ENCODE measurements at regions not wholly inside any gene's neighbourhood (a gene's known extent, or its start where the extent isn't known, plus 50 kb on each side); places are given as distances from the start of the nearest gene placed in this dataset.

DNA sequence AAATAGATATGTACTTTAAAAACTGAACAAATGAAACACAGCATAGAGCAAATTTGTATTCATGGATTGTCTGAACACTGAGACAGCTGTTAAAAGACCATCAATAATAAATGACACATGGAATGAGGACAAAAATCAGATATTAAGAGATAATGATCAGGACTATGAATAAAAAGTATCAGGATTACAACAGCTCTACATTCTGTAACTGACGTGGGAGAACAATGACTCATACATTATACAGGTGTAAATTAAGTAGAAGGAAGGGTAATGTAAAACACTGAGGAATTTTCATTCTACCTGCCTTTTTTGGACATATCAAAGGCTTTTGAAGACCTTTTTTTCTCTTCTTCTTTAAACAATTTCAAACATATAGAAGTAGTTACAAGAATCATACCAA lies 310.9 kb upstream of the ANO3 start:
- Histone ChIP-seq H4K20me1 (ENCODE audit: insufficient read depth, low read length) (no peaks in the 10 kb centered on the region), H3K27me3 (ENCODE audit: insufficient read depth, low read length) (no peaks in the 10 kb centered on the region), H3K9ac (ENCODE audit: low read length) (no peak overlapping the region), H3K9me2 (ENCODE audit: low read depth, low read length) (no peaks in the 10 kb centered on the region), H3K27ac (ENCODE audit: low read depth, low read length, poor library complexity, severe bottlenecking) (no peak overlapping the region), H3K4me2 (ENCODE audit: low read length) (no peak overlapping the region), H2AFZ (ENCODE audit: low read length) (no peak overlapping the region), H3K79me2 (ENCODE audit: insufficient read depth, low read length) (no peaks in the 10 kb centered on the region), H3K36me3 (ENCODE audit: insufficient read depth, low read length) (no peaks in the 10 kb centered on the region), H3F3A (ENCODE audit: insufficient read depth, low read length) (no peaks in the 10 kb centered on the region), H3K4me1 (ENCODE audit: insufficient read depth, low read length, severe bottlenecking) (peaks cover 15% of the 10 kb centered on the region), H3K9me3 (ENCODE audit: low read length) (no peaks in the 10 kb centered on the region), H3K4me3 (ENCODE audit: low read depth, low read length, poor library complexity, severe bottlenecking) (no peak overlapping the region)
- no peak for TF ChIP-seq EZH2 (IDR thresholded peaks at IDR 0.05; ENCODE audit: borderline replicate concordance, low read length)
- TF ChIP-seq, protein P1, sequence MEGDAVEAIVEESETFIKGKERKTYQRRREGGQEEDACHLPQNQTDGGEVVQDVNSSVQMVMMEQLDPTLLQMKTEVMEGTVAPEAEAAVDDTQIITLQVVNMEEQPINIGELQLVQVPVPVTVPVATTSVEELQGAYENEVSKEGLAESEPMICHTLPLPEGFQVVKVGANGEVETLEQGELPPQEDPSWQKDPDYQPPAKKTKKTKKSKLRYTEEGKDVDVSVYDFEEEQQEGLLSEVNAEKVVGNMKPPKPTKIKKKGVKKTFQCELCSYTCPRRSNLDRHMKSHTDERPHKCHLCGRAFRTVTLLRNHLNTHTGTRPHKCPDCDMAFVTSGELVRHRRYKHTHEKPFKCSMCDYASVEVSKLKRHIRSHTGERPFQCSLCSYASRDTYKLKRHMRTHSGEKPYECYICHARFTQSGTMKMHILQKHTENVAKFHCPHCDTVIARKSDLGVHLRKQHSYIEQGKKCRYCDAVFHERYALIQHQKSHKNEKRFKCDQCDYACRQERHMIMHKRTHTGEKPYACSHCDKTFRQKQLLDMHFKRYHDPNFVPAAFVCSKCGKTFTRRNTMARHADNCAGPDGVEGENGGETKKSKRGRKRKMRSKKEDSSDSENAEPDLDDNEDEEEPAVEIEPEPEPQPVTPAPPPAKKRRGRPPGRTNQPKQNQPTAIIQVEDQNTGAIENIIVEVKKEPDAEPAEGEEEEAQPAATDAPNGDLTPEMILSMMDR (IDR thresholded peaks at IDR 0.05; ENCODE audit: low read length): no peak

DNA sequence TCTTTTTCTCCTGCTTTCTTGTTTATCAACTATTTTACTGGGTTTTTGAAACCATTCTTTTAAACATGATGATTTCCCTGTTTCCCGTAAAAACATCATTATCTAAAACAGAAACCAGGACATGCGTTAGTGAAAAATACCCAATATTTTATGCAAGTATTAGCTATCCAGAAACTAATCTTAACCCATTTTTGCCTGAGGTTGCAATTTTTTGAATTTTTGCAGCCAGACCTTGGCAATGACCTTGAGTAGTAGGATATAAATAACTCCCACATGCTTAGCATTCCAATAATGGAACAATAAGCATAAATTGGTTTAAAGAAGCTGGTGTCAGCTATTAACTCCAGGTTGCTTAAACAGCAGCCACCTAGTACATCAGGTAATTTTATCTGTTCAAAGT lies 308.9 kb upstream of the ANO3 start:
- no peak overlapping the region for H2AFZ ChIP-seq (ENCODE audit: low read length)
- H3F3A ChIP-seq (ENCODE audit: insufficient read depth, low read length): no peaks in the 10 kb centered on the region
- H3K27me3 ChIP-seq (ENCODE audit: insufficient read depth, low read length): no peaks in the 10 kb centered on the region
- no peaks in the 10 kb centered on the region for H3K79me2 ChIP-seq (ENCODE audit: insufficient read depth, low read length)
- no peak overlapping the region for H3K9ac ChIP-seq (ENCODE audit: low read length)
- H3K9me3 ChIP-seq (ENCODE audit: low read length): no peaks in the 10 kb centered on the region
- H3K27ac ChIP-seq (ENCODE audit: low read depth, low read length, poor library complexity, severe bottlenecking): no peak overlapping the region
- no peak for TF ChIP-seq EZH2 (IDR thresholded peaks at IDR 0.05; ENCODE audit: borderline replicate concordance, low read length)
- TF ChIP-seq, protein P1 (IDR thresholded peaks at IDR 0.05; ENCODE audit: low read length): no peak
- H3K4me1 ChIP-seq (ENCODE audit: insufficient read depth, low read length, severe bottlenecking): peaks cover 8% of the 10 kb centered on the region
- no peak overlapping the region for H3K4me2 ChIP-seq (ENCODE audit: low read length)
- H3K9me2 ChIP-seq (ENCODE audit: low read depth, low read length): no peaks in the 10 kb centered on the region
- no peak overlapping the region for H3K4me3 ChIP-seq (ENCODE audit: low read depth, low read length, poor library complexity, severe bottlenecking)
- no peaks in the 10 kb centered on the region for H3K36me3 ChIP-seq (ENCODE audit: insufficient read depth, low read length)
- H4K20me1 ChIP-seq (ENCODE audit: insufficient read depth, low read length): no peaks in the 10 kb centered on the region

DNA sequence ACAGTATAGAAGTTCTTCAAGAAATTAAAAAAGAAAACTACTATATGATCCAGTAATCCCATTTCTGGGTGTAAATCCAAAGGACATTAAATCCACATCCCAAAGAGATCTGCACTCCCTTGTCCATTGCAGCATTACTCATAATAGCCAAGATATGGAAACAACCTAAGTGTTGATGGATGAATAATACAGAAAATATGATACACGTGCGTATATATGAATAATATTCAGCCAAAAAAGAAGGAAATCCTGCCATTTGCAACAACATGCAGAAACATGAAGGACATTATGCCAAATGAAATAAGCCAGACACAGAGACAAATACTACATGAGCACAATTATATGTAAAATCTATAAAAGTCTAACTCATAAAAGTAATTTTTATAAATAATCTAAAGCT lies 306.3 kb upstream of the ANO3 start:
- H3K4me1 ChIP-seq (ENCODE audit: insufficient read depth, low read length, severe bottlenecking): no peaks in the 10 kb centered on the region
- TF ChIP-seq EZH2 (IDR thresholded peaks at IDR 0.05; ENCODE audit: borderline replicate concordance, low read length): no peak
- TF ChIP-seq, protein P1 (IDR thresholded peaks at IDR 0.05; ENCODE audit: low read length): no peak
- no peak overlapping the region for H3K4me3 ChIP-seq (ENCODE audit: low read depth, low read length, poor library complexity, severe bottlenecking)
- no peaks in the 10 kb centered on the region for H3K36me3 ChIP-seq (ENCODE audit: insufficient read depth, low read length)
- no peak overlapping the region for H3K9ac ChIP-seq (ENCODE audit: low read length)
- H3F3A ChIP-seq (ENCODE audit: insufficient read depth, low read length): no peaks in the 10 kb centered on the region
- H2AFZ ChIP-seq (ENCODE audit: low read length): no peak overlapping the region
- H3K9me3 ChIP-seq (ENCODE audit: low read length): no peaks in the 10 kb centered on the region
- no peak overlapping the region for H3K27ac ChIP-seq (ENCODE audit: low read depth, low read length, poor library complexity, severe bottlenecking)
- no peaks in the 10 kb centered on the region for H4K20me1 ChIP-seq (ENCODE audit: insufficient read depth, low read length)
- no peaks in the 10 kb centered on the region for H3K27me3 ChIP-seq (ENCODE audit: insufficient read depth, low read length)
- no peaks in the 10 kb centered on the region for H3K79me2 ChIP-seq (ENCODE audit: insufficient read depth, low read length)
- no peaks in the 10 kb centered on the region for H3K9me2 ChIP-seq (ENCODE audit: low read depth, low read length)
- no peak overlapping the region for H3K4me2 ChIP-seq (ENCODE audit: low read length)
